Suprapubic skin (tissue), 4 donors: ENCODE measurements at regions not wholly inside any gene's neighbourhood (a gene's known extent, or its start where the extent isn't known, plus 50 kb on each side); places are given as distances from the start of the nearest gene placed in this dataset.

Experiments
- DNase-seq, 2 donors: peaks; one replicate each; pipeline ENCODE4 v3.0.0-alpha.2; 2019; ENCODE audit warnings: low spot score in 2 of 2
- H3K27ac ChIP-seq: fragments of 200-600 bp; sonication (generic); one replicate; pipeline ENCODE4 v1.5.1; 2019
- H3K27me3 ChIP-seq: fragments of 200-600 bp; sonication (generic); one replicate; pipeline ENCODE4 v1.5.1; 2019
- H3K36me3 ChIP-seq: fragments of 200-600 bp; sonication (generic); one replicate; pipeline ENCODE4 v1.5.1; 2019
- H3K4me1 ChIP-seq: fragments of 200-600 bp; sonication (generic); one replicate; pipeline ENCODE4 v1.5.1; 2019
- H3K4me3 ChIP-seq: fragments of 200-600 bp; sonication (generic); one replicate; pipeline ENCODE4 v1.5.1; 2019; ENCODE audit warnings: mild to moderate bottlenecking
- H3K9me3 ChIP-seq: fragments of 200-600 bp; sonication (generic); one replicate; pipeline ENCODE4 v1.5.1; 2019
- CTCF ChIP-seq, 2 donors: fragments of 200-600 bp in 1 of 2; fragments of 450-650 bp in 1 of 2; sonication (generic) in 1 of 2; IDR thresholded peaks; one replicate each; pipeline ENCODE4 v1.5.1; 2016 to 2019; ENCODE audit warnings: antibody characterized with exemption in 2 of 2, mild to moderate bottlenecking in 1 of 2, moderate library complexity in 1 of 2
- EP300 ChIP-seq: sonication (generic); formaldehyde crosslinking; IDR thresholded peaks from one replicate; pipeline ENCODE4 v1.6.1; 2017; ENCODE audit warnings: antibody characterized with exemption
- POLR2A ChIP-seq, 2 donors: fragments of 450-650 bp; IDR thresholded peaks; one replicate each; pipeline ENCODE4 v1.6.1; 2017; ENCODE audit warnings: antibody characterized with exemption in 2 of 2, mild to moderate bottlenecking in 2 of 2, moderate library complexity in 2 of 2
- POLR2AphosphoS5 ChIP-seq, 3 donors: sonication (generic); formaldehyde crosslinking; IDR thresholded peaks; one replicate each; pipeline ENCODE4 v1.6.1; 2017; ENCODE audit warnings: antibody characterized with exemption in 3 of 3
- WGBS: methylation state at CpG from one replicate; pipeline ENCODE4 v1.1.5; 2018; 5-methylcytosine and 5-hydroxymethylcytosine counted together

- H3K4me1 ChIP-seq = no peaks in the 10 kb centered on the region
- H3K27ac ChIP-seq = no peak overlapping the region
- H3K4me3 ChIP-seq = no peak overlapping the region
- H3K36me3 ChIP-seq = no peaks in the 10 kb centered on the region
- no peak for TF ChIP-seq EP300
- no peak for TF ChIP-seq POLR2A (IDR thresholded peaks at IDR 0.05)
- TF ChIP-seq POLR2AphosphoS5 (IDR thresholded peaks at IDR 0.05) = no peak
- TF ChIP-seq CTCF (IDR thresholded peaks at IDR 0.05) = no peak
- H3K27me3 ChIP-seq = peaks cover 34% of the 10 kb centered on the region
- no peak for DNase-seq
- no peaks in the 10 kb centered on the region for H3K9me3 ChIP-seq
- WGBS = 95% methylated on average over 6 of the region's 7 CpGs
Observed at GRCh38 chr22:47553436-47553835, 791.0 kb downstream of the TBC1D22A start.

GRCh38 chr22:47552541-47553205 lies 790.2 kb downstream of the TBC1D22A start:
- TF ChIP-seq POLR2AphosphoS5 (IDR thresholded peaks at IDR 0.05) (no peak), EP300 (no peak), CTCF (IDR thresholded peaks at IDR 0.05) (no peak), POLR2A (IDR thresholded peaks at IDR 0.05) (no peak)
- WGBS = 77% methylated on average over 14 of the region's 16 CpGs
- no peak overlapping the region for H3K4me3 ChIP-seq
- H3K27me3 ChIP-seq = peaks cover 37% of the 10 kb centered on the region
- H3K36me3 ChIP-seq = no peaks in the 10 kb centered on the region
- H3K27ac ChIP-seq = no peak overlapping the region
- no peaks in the 10 kb centered on the region for H3K4me1 ChIP-seq
- peak in 1 of 2 donors; percentile 73 for DNase-seq
- H3K9me3 ChIP-seq = no peaks in the 10 kb centered on the region

- no peaks in the 10 kb centered on the region for H3K36me3 ChIP-seq
- H3K9me3 ChIP-seq = no peaks in the 10 kb centered on the region
- peak in 1 of 2 donors; percentile 35 for DNase-seq
- H3K27ac ChIP-seq = no peak overlapping the region
- no peak for TF ChIP-seq CTCF (IDR thresholded peaks at IDR 0.05)
- no peak for TF ChIP-seq EP300
- TF ChIP-seq POLR2A (IDR thresholded peaks at IDR 0.05) = no peak
- no peak for TF ChIP-seq POLR2AphosphoS5 (IDR thresholded peaks at IDR 0.05)
- no peaks in the 10 kb centered on the region for H3K4me1 ChIP-seq
- peaks cover 39% of the 10 kb centered on the region for H3K27me3 ChIP-seq
- no peak overlapping the region for H3K4me3 ChIP-seq
- 67% methylated on average over 3 of the region's 3 CpGs for WGBS
Observed at GRCh38 chr22:47552024-47552423, 789.6 kb downstream of the TBC1D22A start.

GRCh38 chr22:47551431-47551775 lies 789.0 kb downstream of the TBC1D22A start:
- H3K4me3 ChIP-seq = no peak overlapping the region
- no peak overlapping the region for H3K27ac ChIP-seq
- no peaks in the 10 kb centered on the region for H3K9me3 ChIP-seq
- no peaks in the 10 kb centered on the region for H3K4me1 ChIP-seq
- TF ChIP-seq EP300 (no peak), POLR2A (IDR thresholded peaks at IDR 0.05) (no peak), CTCF (IDR thresholded peaks at IDR 0.05) (no peak), POLR2AphosphoS5 (IDR thresholded peaks at IDR 0.05) (no peak)
- DNase-seq = peak in 1 of 2 donors; percentile 49
- H3K36me3 ChIP-seq = no peaks in the 10 kb centered on the region
- H3K27me3 ChIP-seq = peaks cover 39% of the 10 kb centered on the region
- 60% methylated on average over 7 of the region's 7 CpGs for WGBS

GRCh38 chr22:47550524-47551430 lies 788.3 kb downstream of the TBC1D22A start:
- 44% methylated on average over 12 of the region's 23 CpGs for WGBS
- no peak for TF ChIP-seq POLR2A (IDR thresholded peaks at IDR 0.05)
- no peak for TF ChIP-seq POLR2AphosphoS5 (IDR thresholded peaks at IDR 0.05)
- no peak for TF ChIP-seq EP300
- no peak for TF ChIP-seq CTCF (IDR thresholded peaks at IDR 0.05)
- Histone ChIP-seq H3K4me3 (no peak overlapping the region), H3K27me3 (peaks cover 39% of the 10 kb centered on the region), H3K27ac (no peak overlapping the region), H3K36me3 (no peaks in the 10 kb centered on the region), H3K9me3 (no peaks in the 10 kb centered on the region), H3K4me1 (no peaks in the 10 kb centered on the region)
- DNase-seq = peak; percentile 43 to 71
